HepG2 (cell line): ENCODE measurements at regions not wholly inside any gene's neighbourhood (a gene's known extent, or its start where the extent isn't known, plus 50 kb on each side); places are given as distances from the start of the nearest gene placed in this dataset.

Source experiments
- ATAC-seq: fragments of 200-7000 bp; cut with Tn5 transposase; 3 replicates; pipeline ENCODE4 v1.9.1; 2020; ENCODE audit warnings: mild to moderate bottlenecking, moderate library complexity
- BruUV-seq: library from RNA; stranded (reverse); fragments of 400-500 nt; replicated peaks from 2 replicates; lab custom pipeline; 2021; lab: Mats Ljungman, UMichigan
- CTCF ChIA-PET: fragments of 300-600 bp; formaldehyde crosslinking; extraction: SDS; loops from one replicate; lab custom pipeline; 2021; ENCODE audit warnings: low total read pairs, inconsistent platforms, low intra/inter-chr PET ratio; lab: Yijun Ruan, JAX
- POLR2A ChIA-PET: fragments of 350-600 bp; sonication (Branson Sonifier 250); formaldehyde crosslinking; loops from one replicate; lab custom pipeline; 2020; ENCODE audit warnings: antibody characterized with exemption, inconsistent platforms; lab: Yijun Ruan, JAX
- DNase-seq: peaks from one replicate; pipeline ENCODE4 v3.0.0-alpha.2; 2015; ENCODE audit warnings: low spot score
- FAIRE-seq: peaks from 3 replicates; lab custom pipeline; 2011; peaks lifted over from hg19 to GRCh38; lab: Jason Lieb, UNC
- H2AFZ ChIP-seq: one replicate; pipeline ENCODE4 v1.6.1; 2011; ENCODE audit warnings: low read length, inconsistent platforms
- H3K27ac ChIP-seq: fragments of 300-600 bp; 3 replicates; pipeline ENCODE4 v1.8.0; 2011; ENCODE audit warnings: mixed run types, mild to moderate bottlenecking, mixed read lengths, low read length, inconsistent platforms; ENCODE audit not compliant: insufficient read depth; ENCODE audit errors: extremely low read length
- H3K27me3 ChIP-seq, 2 experiments: fragments of 200-600 bp in 1 of 2; 2 replicates in 1 of 2; 3 replicates in 1 of 2; pipeline versions ENCODE4 v1.6.0 to v1.8.0; 2011; ENCODE audit warnings: low read length in 2 of 2, mild to moderate bottlenecking in 2 of 2, moderate library complexity in 2 of 2, inconsistent platforms in 1 of 2; ENCODE audit not compliant: insufficient read depth in 2 of 2, control insufficient read depth in 1 of 2
- H3K36me3 ChIP-seq, 2 experiments: fragments of 200-600 bp in 1 of 2; replicated peaks in 1 of 2; 2 replicates in 1 of 2; 3 replicates in 1 of 2; pipeline versions ENCODE4 v1.5.1 to v1.8.0; 2011; ENCODE audit warnings: low read length in 2 of 2, inconsistent platforms in 1 of 2; ENCODE audit not compliant: insufficient read depth in 2 of 2, control insufficient read depth in 1 of 2
- H3K4me1 ChIP-seq: 2 replicates; pipeline ENCODE4 v1.5.1; 2012; ENCODE audit warnings: low read length, inconsistent platforms; ENCODE audit not compliant: insufficient read depth
- H3K4me2 ChIP-seq: 2 replicates; pipeline ENCODE4 v1.6.0; 2011; ENCODE audit warnings: low read depth, low read length, inconsistent platforms
- H3K4me3 ChIP-seq, 3 experiments: fragments of 200-600 bp in 1 of 3; sonication (generic), shearing (Covaris generic) in 1 of 3; replicated peaks in 1 of 3; 2 replicates each; pipeline ENCODE4 v1.5.1; 2011 to 2016; ENCODE audit warnings: low read length in 3 of 3, inconsistent platforms in 2 of 3, low read depth in 2 of 3, mild to moderate bottlenecking in 2 of 3, control low read depth in 1 of 3, mixed read lengths in 1 of 3; ENCODE audit not compliant: insufficient read depth in 1 of 3
- H3K79me2 ChIP-seq: one replicate; pipeline ENCODE4 v1.6.1; 2011; ENCODE audit warnings: low read length, inconsistent platforms; ENCODE audit not compliant: insufficient read depth
- H3K9ac ChIP-seq: 2 replicates; pipeline ENCODE4 v1.6.0; 2011; ENCODE audit warnings: mild to moderate bottlenecking, low read depth, low read length, inconsistent platforms; ENCODE audit not compliant: insufficient read depth
- H3K9me3 ChIP-seq: 2 replicates; pipeline ENCODE4 v1.5.1; 2012; ENCODE audit warnings: mild to moderate bottlenecking, low read length
- H4K20me1 ChIP-seq: 2 replicates; pipeline ENCODE4 v1.6.0; 2011; ENCODE audit warnings: inconsistent platforms, mild to moderate bottlenecking, low read length, moderate library complexity; ENCODE audit not compliant: insufficient read depth
- AHR ChIP-seq: IDR thresholded peaks from 2 replicates; pipeline ENCODE4 v1.6.1; 2018; ENCODE audit warnings: missing genetic modification reagents, missing compliant biosample characterization
- BCLAF1 ChIP-seq: fragments of 450-650 bp; IDR thresholded peaks from 2 replicates; pipeline ENCODE4 v1.6.1; 2017; ENCODE audit warnings: mild to moderate bottlenecking
- DDIT3 ChIP-seq: sonication (generic); formaldehyde crosslinking; IDR thresholded peaks from 2 replicates; pipeline ENCODE4 v1.4.0; 2020; ENCODE audit warnings: mild to moderate bottlenecking, missing genetic modification reagents
- FOXK2 ChIP-seq: fragments of 450-650 bp; IDR thresholded peaks from 2 replicates; pipeline ENCODE4 v1.6.1; 2016
- MBNL3 ChIP-seq: fragments of 250-450 bp; sonication (Bioruptor Pico); conservative IDR thresholded peaks from 2 replicates; pipeline ENCODE4 v1.8.0; 2022; ENCODE audit warnings: mild to moderate bottlenecking, inconsistent platforms
- PPARG ChIP-seq: conservative IDR thresholded peaks from 2 replicates; pipeline ENCODE4 v1.6.1; 2016; ENCODE audit warnings: missing biosample characterization, missing genetic modification reagents
- TFDP2 ChIP-seq: sonication (generic); formaldehyde crosslinking; IDR thresholded peaks from 2 replicates; pipeline ENCODE4 v1.4.0; 2020; ENCODE audit warnings: missing genetic modification reagents
- THAP7 ChIP-seq: sonication (generic); formaldehyde crosslinking; IDR thresholded peaks from 2 replicates; pipeline ENCODE4 v1.8.1; 2023; ENCODE audit warnings: mild to moderate bottlenecking, missing genetic modification reagents
- THYN1 ChIP-seq: sonication (generic); formaldehyde crosslinking; IDR thresholded peaks from 2 replicates; pipeline ENCODE4 v1.8.1; 2023; ENCODE audit warnings: low read depth, mild to moderate bottlenecking, moderate library complexity, missing genetic modification reagents, borderline replicate concordance
- TRIM24 ChIP-seq: sonication (generic); formaldehyde crosslinking; IDR thresholded peaks from 2 replicates; pipeline ENCODE4 v1.8.0; 2022; ENCODE audit warnings: mild to moderate bottlenecking, missing genetic modification reagents
- WIZ ChIP-seq: sonication (generic); formaldehyde crosslinking; IDR thresholded peaks from 2 replicates; pipeline ENCODE4 v1.5.1; 2020; ENCODE audit warnings: mild to moderate bottlenecking, missing genetic modification reagents
- ZBED4 ChIP-seq: sonication (generic); formaldehyde crosslinking; IDR thresholded peaks from 2 replicates; pipeline ENCODE4 v1.4.0; 2020; ENCODE audit warnings: missing genetic modification reagents, borderline replicate concordance
- ZC3H4 ChIP-seq: sonication (generic); formaldehyde crosslinking; IDR thresholded peaks from 2 replicates; pipeline ENCODE4 v1.4.0; 2020; ENCODE audit warnings: missing genetic modification reagents, borderline replicate concordance
- ZMYM4 ChIP-seq: sonication (generic); formaldehyde crosslinking; IDR thresholded peaks from 2 replicates; pipeline ENCODE4 v1.8.1; 2023; ENCODE audit warnings: mild to moderate bottlenecking, missing genetic modification reagents
- ZNF331 ChIP-seq: sonication (generic); formaldehyde crosslinking; IDR thresholded peaks from 2 replicates; pipeline ENCODE4 v1.4.0; 2020; ENCODE audit warnings: missing genetic modification reagents
- ZNF431 ChIP-seq: sonication (generic); formaldehyde crosslinking; IDR thresholded peaks from 2 replicates; pipeline ENCODE4 v1.9.0; 2022; ENCODE audit warnings: missing genetic modification reagents, low read depth, mild to moderate bottlenecking, borderline replicate concordance
- ZNF451 ChIP-seq: sonication (generic); formaldehyde crosslinking; IDR thresholded peaks from 2 replicates; pipeline ENCODE4 v1.5.0; 2020; ENCODE audit warnings: mild to moderate bottlenecking, missing genetic modification reagents
- WGBS: methylation state at CpG from one replicate; pipeline ENCODE4 v1.1.6; 2017; ENCODE audit warnings: low lambda C conversion rate; 5-methylcytosine and 5-hydroxymethylcytosine counted together
- in situ Hi-C: cut with HindIII; loops from 2 replicates; pipeline ENCODE4 v1.10.0; 2017; ENCODE audit warnings: low pct_unique_long_range_greater_than_20kb; ENCODE audit not compliant: extremely low pct_ligation_motif_present
- intact Hi-C: fragments of 100-400 bp; cut with micrococcal nuclease; formaldehyde crosslinking; loops from one replicate; pipeline ENCODE4 v1.10.0; 2022; ENCODE audit not compliant: unreplicated experiment

- TF ChIP-seq ZNF331, result no peak
- no peak for TF ChIP-seq TRIM24 (CRISPR knock-in tag)
- no peak for TF ChIP-seq ZMYM4 (CRISPR knock-in tag)
- no peak for TF ChIP-seq FOXK2
Observed at GRCh38 chr19:30287259-30287658, 84.9 kb upstream of the ZNF536 start (continued).

GRCh38 chr19:30287973-30288372 is 84.2 kb upstream of the ZNF536 start:
- WGBS, result 6% methylated on average over 4 of the region's 5 CpGs
- Histone ChIP-seq H4K20me1 (no peaks in the 10 kb centered on the region), H3K9me3 (no peaks in the 10 kb centered on the region), H3K4me3 (no peak overlapping the region), H3K79me2 (no peaks in the 10 kb centered on the region), H3K4me1 (no peaks in the 10 kb centered on the region), H3K27me3 (peaks cover 0 to 6% of the 10 kb centered on the region in 2 experiments; a peak in 3 of 5 replicates), H3K4me2 (no peak overlapping the region), H3K9ac (no peak overlapping the region), H3K27ac (no peak overlapping the region), H2AFZ (no peak overlapping the region), H3K36me3 (no peaks in the 10 kb centered on the region)
- ChIA-PET CTCF (no interaction called here), POLR2A (no interaction called here)
- DNase-seq (no peak), FAIRE-seq (no peak), ATAC-seq (no peak)
- intact Hi-C loops (no loop called here), in situ Hi-C loops (no loop called here)
- BruUV-seq, result no TSS peak
- TF ChIP-seq ZNF431 (no peak), ZBED4 (no peak), AHR (CRISPR knock-in tag) (no peak), DDIT3 (CRISPR knock-in tag) (no peak), TFDP2 (no peak), ZC3H4 (CRISPR knock-in tag) (no peak), THYN1 (no peak), ZNF451 (CRISPR knock-in tag) (no peak), THAP7 (no peak), BCLAF1 (no peak), MBNL3 (CRISPR knock-in tag) (no peak), WIZ (CRISPR knock-in tag) (no peak), PPARG (CRISPR knock-in tag) (no peak)
